GM19372 (cell line): ENCODE measurements at regions not wholly inside any gene's neighbourhood (a gene's known extent, or its start where the extent isn't known, plus 50 kb on each side); places are given as distances from the start of the nearest gene placed in this dataset.

Experiments
- ATAC-seq: cut with Tn5 transposase; IDR thresholded peaks from one replicate; pipeline ENCODE4 v1.9.1; 2021; ENCODE audit warnings: mild to moderate bottlenecking, low read depth, moderate library complexity; ENCODE audit not compliant: unreplicated experiment

- ATAC-seq: no peak
Observed at GRCh38 chr7:70846208-70846607, 285.7 kb upstream of the GALNT17 start.

GRCh38 chr7:70849580-70850235, 282.2 kb upstream of the GALNT17 start:
- ATAC-seq: no peak

GRCh38 chr7:70855373-70855772, 276.6 kb upstream of the GALNT17 start:
- ATAC-seq: no peak

- ATAC-seq: no peak
Observed at GRCh38 chr7:70856901-70857630, 274.9 kb upstream of the GALNT17 start.

GRCh38 chr7:70857793-70858545, 274.0 kb upstream of the GALNT17 start:
- no peak for ATAC-seq

- no peak for ATAC-seq
Observed at GRCh38 chr7:70867513-70867912, 264.4 kb upstream of the GALNT17 start.

GRCh38 chr7:70870349-70870748, 261.6 kb upstream of the GALNT17 start:
- ATAC-seq: no peak

GRCh38 chr7:70872188-70872587, 259.8 kb upstream of the GALNT17 start:
- ATAC-seq: no peak

- ATAC-seq: no peak
Observed at GRCh38 chr7:70881167-70881847, 250.6 kb upstream of the GALNT17 start.

- ATAC-seq: no peak
Observed at GRCh38 chr7:70883750-70884439, 248.0 kb upstream of the GALNT17 start.

GRCh38 chr7:70884440-70884764, 247.5 kb upstream of the GALNT17 start:
- ATAC-seq: no peak

GRCh38 chr7:70884809-70885208, 247.1 kb upstream of the GALNT17 start:
- ATAC-seq: no peak

GRCh38 chr7:70886547-70886946, 245.4 kb upstream of the GALNT17 start:
- no peak for ATAC-seq

GRCh38 chr7:70887186-70887585, 244.8 kb upstream of the GALNT17 start:
- ATAC-seq: no peak

- ATAC-seq: peak; percentile 60
Observed at GRCh38 chr7:70890147-70890969, 241.6 kb upstream of the GALNT17 start.

- no peak for ATAC-seq
Observed at GRCh38 chr7:70893422-70893821, 238.5 kb upstream of the GALNT17 start.

- no peak for ATAC-seq
Observed at GRCh38 chr7:70893971-70894715, 237.8 kb upstream of the GALNT17 start.

- no peak for ATAC-seq
Observed at GRCh38 chr7:70894799-70895198, 237.1 kb upstream of the GALNT17 start.
